ENCODE measurements at regions not wholly inside any gene's neighbourhood (a gene's known extent, or its start where the extent isn't known, plus 50 kb on each side); places are given as distances from the start of the nearest gene placed in this dataset.

DNA sequence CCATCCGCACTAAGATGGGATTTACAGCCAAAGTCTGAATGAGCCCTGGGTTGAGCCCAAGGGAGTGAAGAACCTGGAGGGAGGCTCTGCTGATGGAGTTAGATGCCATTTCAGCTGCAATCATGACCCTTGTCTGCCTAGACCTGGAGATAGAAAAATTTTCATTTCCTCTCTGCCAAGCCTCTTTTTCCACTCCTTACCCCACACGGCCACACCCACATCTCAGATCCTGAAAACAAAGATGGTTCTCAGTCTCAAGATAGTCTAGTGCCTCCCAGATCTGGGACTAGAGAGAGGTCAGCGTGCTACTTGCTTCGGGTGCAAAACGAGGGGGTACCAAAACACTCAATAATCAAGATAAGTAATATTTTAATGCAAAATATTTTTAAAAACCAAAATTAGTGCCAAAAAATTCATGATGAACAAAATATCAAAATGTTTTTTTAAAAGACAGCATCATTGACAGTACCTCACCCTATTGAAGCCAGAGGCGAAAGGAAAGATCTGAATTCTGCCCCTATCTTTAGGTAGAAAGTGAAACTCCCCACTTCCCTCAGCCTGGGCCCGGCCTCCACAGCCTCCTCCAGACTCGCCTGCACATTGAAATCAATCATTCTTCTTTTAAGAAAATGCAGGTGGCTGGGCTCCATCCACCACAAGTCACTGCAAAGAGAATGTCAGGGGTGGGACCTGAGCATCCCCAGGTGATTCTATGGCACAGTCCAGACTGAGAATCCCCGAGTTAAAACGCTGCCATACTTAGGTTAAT, 57.8 kb upstream of the GPR45 start:
- TF ChIP-seq, protein P1, sequence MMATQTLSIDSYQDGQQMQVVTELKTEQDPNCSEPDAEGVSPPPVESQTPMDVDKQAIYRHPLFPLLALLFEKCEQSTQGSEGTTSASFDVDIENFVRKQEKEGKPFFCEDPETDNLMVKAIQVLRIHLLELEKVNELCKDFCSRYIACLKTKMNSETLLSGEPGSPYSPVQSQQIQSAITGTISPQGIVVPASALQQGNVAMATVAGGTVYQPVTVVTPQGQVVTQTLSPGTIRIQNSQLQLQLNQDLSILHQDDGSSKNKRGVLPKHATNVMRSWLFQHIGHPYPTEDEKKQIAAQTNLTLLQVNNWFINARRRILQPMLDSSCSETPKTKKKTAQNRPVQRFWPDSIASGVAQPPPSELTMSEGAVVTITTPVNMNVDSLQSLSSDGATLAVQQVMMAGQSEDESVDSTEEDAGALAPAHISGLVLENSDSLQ (IDR thresholded peaks at IDR 0.05) = no peak
- TF ChIP-seq FOXM1 (IDR thresholded peaks at IDR 0.05; ENCODE audit: borderline replicate concordance) = no peak
- no peak for TF ChIP-seq SUZ12 (IDR thresholded peaks at IDR 0.05)
- no peak for TF ChIP-seq LEF1 (IDR thresholded peaks at IDR 0.05; ENCODE audit: borderline replicate concordance)
- no peak for TF ChIP-seq SP1 (IDR thresholded peaks at IDR 0.05)
- TF ChIP-seq TARDBP (IDR thresholded peaks at IDR 0.05) = no peak
- no peak for TF ChIP-seq FOXK2 (IDR thresholded peaks at IDR 0.05)
- no peak for TF ChIP-seq FOXA1 (IDR thresholded peaks at IDR 0.05)
- TF ChIP-seq ELF4 (IDR thresholded peaks at IDR 0.05) = no peak
- TF ChIP-seq ARNT (IDR thresholded peaks at IDR 0.05) = no peak
- no peak for TF ChIP-seq HDGF (IDR thresholded peaks at IDR 0.05; ENCODE audit: borderline replicate concordance)
- no peak for TF ChIP-seq BHLHE40 (IDR thresholded peaks at IDR 0.05; ENCODE audit: borderline replicate concordance)
- TF ChIP-seq CTBP1 (IDR thresholded peaks at IDR 0.05; ENCODE audit: borderline replicate concordance) = no peak
- TF ChIP-seq NFRKB (IDR thresholded peaks at IDR 0.05) = no peak

All from HEK293T (cell line).